SU-DHL-6 (cell line): ENCODE measurements at regions not wholly inside any gene's neighbourhood (a gene's known extent, or its start where the extent isn't known, plus 50 kb on each side); places are given as distances from the start of the nearest gene placed in this dataset.

Experiments
- H2AFZ ChIP-seq: fragments of 200-600 bp; sonication (generic); 2 replicates; pipeline ENCODE4 v1.6.1; 2014; ENCODE audit warnings: low read depth, mild to moderate bottlenecking, moderate library complexity, mixed read lengths, antibody characterized with exemption, low read length; ENCODE audit not compliant: severe bottlenecking
- H3F3A ChIP-seq: fragments of 200-600 bp; shearing (Covaris generic); 2 replicates; pipeline ENCODE4 v1.6.0; 2016; ENCODE audit warnings: antibody characterized with exemption, mild to moderate bottlenecking; ENCODE audit not compliant: insufficient read depth
- H3K27ac ChIP-seq: fragments of 200-600 bp; sonication (generic); 2 replicates; pipeline ENCODE4 v1.5.1; 2016; ENCODE audit warnings: low read depth, mild to moderate bottlenecking, low read length, moderate library complexity, mixed read lengths
- H3K27me3 ChIP-seq: fragments of 200-600 bp; sonication (generic), shearing (Covaris generic); 2 replicates; pipeline ENCODE4 v1.6.0; 2014; ENCODE audit warnings: mild to moderate bottlenecking, low read length
- H3K36me3 ChIP-seq: fragments of 200-600 bp; sonication (generic); 2 replicates; pipeline ENCODE4 v1.6.1; 2014; ENCODE audit warnings: mild to moderate bottlenecking, low read length, mixed read lengths
- H3K4me2 ChIP-seq: fragments of 300-600, 200-600 bp; shearing (Covaris generic), sonication (generic); 2 replicates; pipeline ENCODE4 v1.6.0; 2014; ENCODE audit warnings: low read length, low read depth, mild to moderate bottlenecking; ENCODE audit not compliant: poor library complexity, severe bottlenecking
- H3K4me3 ChIP-seq: fragments of 200-600 bp; sonication (generic); 2 replicates; pipeline ENCODE4 v1.5.1; 2014; ENCODE audit warnings: antibody characterized with exemption, low read length, mild to moderate bottlenecking, mixed read lengths; ENCODE audit not compliant: insufficient read depth, poor library complexity, severe bottlenecking
- H3K79me2 ChIP-seq: fragments of 200-600 bp; sonication (generic); 2 replicates; pipeline ENCODE4 v1.6.1; 2014; ENCODE audit warnings: mild to moderate bottlenecking, low read length, moderate library complexity; ENCODE audit not compliant: insufficient read depth
- H3K9ac ChIP-seq: fragments of 200-600 bp; sonication (generic); 2 replicates; pipeline ENCODE4 v1.7.0; 2014; ENCODE audit warnings: mild to moderate bottlenecking, low read length
- H3K9me2 ChIP-seq: fragments of 200-600 bp; sonication (generic); replicated peaks from 2 replicates; pipeline ENCODE4 v1.6.1; 2014; ENCODE audit warnings: low read length; ENCODE audit not compliant: insufficient read depth
- H3K9me3 ChIP-seq: fragments of 200-600 bp; sonication (generic); 2 replicates; pipeline ENCODE4 v1.6.1; 2014; ENCODE audit warnings: low read length, mixed read lengths; ENCODE audit not compliant: insufficient read depth
- H4K20me1 ChIP-seq: fragments of 200-600 bp; sonication (generic); 2 replicates; pipeline ENCODE4 v1.6.1; 2014; ENCODE audit warnings: low read depth, mild to moderate bottlenecking, antibody characterized with exemption, low read length, moderate library complexity, mixed read lengths
- CTCF ChIP-seq: fragments of 200-600 bp; sonication (generic); IDR thresholded peaks from one replicate; pipeline ENCODE4 v1.5.1; 2017; ENCODE audit warnings: antibody characterized with exemption, mild to moderate bottlenecking, low read length, moderate library complexity; ENCODE audit not compliant: insufficient read depth, poor library complexity, severe bottlenecking
- EZH2phosphoT487 ChIP-seq: fragments of 200-600 bp; sonication (generic), shearing (Covaris generic); conservative IDR thresholded peaks from 2 replicates; pipeline ENCODE4 v1.6.1; 2018; ENCODE audit warnings: mild to moderate bottlenecking, antibody characterized with exemption, low read length, moderate library complexity, mixed read lengths

GRCh38 chr2:160550048-160550447 lies 56.4 kb upstream of the RBMS1 start:
- H3K9ac ChIP-seq = no peak overlapping the region
- H3K4me3 ChIP-seq = no peak overlapping the region
- H3F3A ChIP-seq = no peaks in the 10 kb centered on the region
- no peaks in the 10 kb centered on the region for H3K79me2 ChIP-seq
- no peaks in the 10 kb centered on the region for H3K36me3 ChIP-seq
- no peak overlapping the region for H3K4me2 ChIP-seq
- no peak overlapping the region for H2AFZ ChIP-seq
- H3K27ac ChIP-seq = no peak overlapping the region
- TF ChIP-seq EZH2phosphoT487 (no peak), CTCF (no peak)
- no peaks in the 10 kb centered on the region for H4K20me1 ChIP-seq
- no peaks in the 10 kb centered on the region for H3K9me3 ChIP-seq
- H3K27me3 ChIP-seq = no peaks in the 10 kb centered on the region
- no peaks in the 10 kb centered on the region for H3K9me2 ChIP-seq

- Histone ChIP-seq H3F3A (no peaks in the 10 kb centered on the region), H3K4me3 (no peak overlapping the region), H3K9me3 (no peaks in the 10 kb centered on the region), H3K9ac (no peak overlapping the region), H4K20me1 (no peaks in the 10 kb centered on the region), H3K27me3 (no peaks in the 10 kb centered on the region), H3K79me2 (no peaks in the 10 kb centered on the region), H2AFZ (no peak overlapping the region), H3K27ac (no peak overlapping the region), H3K4me2 (no peak overlapping the region), H3K9me2 (no peaks in the 10 kb centered on the region), H3K36me3 (no peaks in the 10 kb centered on the region)
- TF ChIP-seq CTCF = no peak
- TF ChIP-seq EZH2phosphoT487 = no peak
These were observed 57.7 kb upstream of the RBMS1 start for GRCh38 chr2:160551259-160551658.

GRCh38 chr2:160555420-160556071 lies 61.9 kb upstream of the RBMS1 start:
- no peak overlapping the region for H3K4me2 ChIP-seq
- H4K20me1 ChIP-seq = no peaks in the 10 kb centered on the region
- H3K4me3 ChIP-seq = no peak overlapping the region
- no peak overlapping the region for H2AFZ ChIP-seq
- no peaks in the 10 kb centered on the region for H3K79me2 ChIP-seq
- H3K36me3 ChIP-seq = no peaks in the 10 kb centered on the region
- H3K9me3 ChIP-seq = no peaks in the 10 kb centered on the region
- H3K9ac ChIP-seq = no peak overlapping the region
- no peak for TF ChIP-seq EZH2phosphoT487
- no peak for TF ChIP-seq CTCF
- no peaks in the 10 kb centered on the region for H3F3A ChIP-seq
- H3K27me3 ChIP-seq = no peaks in the 10 kb centered on the region
- H3K27ac ChIP-seq = no peak overlapping the region
- no peaks in the 10 kb centered on the region for H3K9me2 ChIP-seq
